ENCODE measurements at regions not wholly inside any gene's neighbourhood (a gene's known extent, or its start where the extent isn't known, plus 50 kb on each side); places are given as distances from the start of the nearest gene placed in this dataset.

- FAIRE-seq (no peak), DNase-seq (ENCODE audit: low read depth, low spot score) (no peak), ATAC-seq (no peak)
- Histone ChIP-seq H3K9ac (ENCODE audit: control insufficient read depth, insufficient read depth, low read length) (no peak overlapping the region), H3K27me3 (replicated peaks in 1 of 2; ENCODE audit: control insufficient read depth in 2 of 2, insufficient read depth in 2 of 2, low read length in 1 of 2) (no peaks in the 10 kb centered on the region; a peak in 2 of 4 replicates), H3K4me1 (ENCODE audit: control insufficient read depth, insufficient read depth, low read length) (no peaks in the 10 kb centered on the region), H3K27ac (ENCODE audit: control insufficient read depth, insufficient read depth) (no peak overlapping the region), H3K4me3 (no peak overlapping the region), H3K36me3 (ENCODE audit: control insufficient read depth in 2 of 2, insufficient read depth in 2 of 2, low read length in 1 of 2) (no peaks in the 10 kb centered on the region), H2AFZ (ENCODE audit: control insufficient read depth, low read depth, low read length) (no peak overlapping the region), H4K20me1 (ENCODE audit: control insufficient read depth, insufficient read depth) (no peaks in the 10 kb centered on the region), H3K9me3 (replicated peaks; ENCODE audit: control insufficient read depth, insufficient read depth, low read length) (no peaks in the 10 kb centered on the region), H3K79me2 (ENCODE audit: control insufficient read depth, insufficient read depth, low read length) (no peaks in the 10 kb centered on the region), H3K4me2 (ENCODE audit: control insufficient read depth, insufficient read depth) (no peak overlapping the region)
- no TSS peak for BruUV-seq (replicated peaks)
- RAD21 ChIA-PET (ENCODE audit: unreplicated experiment), result no interaction called here
- no peak for TF ChIP-seq MEF2B (IDR thresholded peaks at IDR 0.05; ENCODE audit: partially characterized antibody, poor library complexity, severe bottlenecking)
- TF ChIP-seq, protein P1, sequence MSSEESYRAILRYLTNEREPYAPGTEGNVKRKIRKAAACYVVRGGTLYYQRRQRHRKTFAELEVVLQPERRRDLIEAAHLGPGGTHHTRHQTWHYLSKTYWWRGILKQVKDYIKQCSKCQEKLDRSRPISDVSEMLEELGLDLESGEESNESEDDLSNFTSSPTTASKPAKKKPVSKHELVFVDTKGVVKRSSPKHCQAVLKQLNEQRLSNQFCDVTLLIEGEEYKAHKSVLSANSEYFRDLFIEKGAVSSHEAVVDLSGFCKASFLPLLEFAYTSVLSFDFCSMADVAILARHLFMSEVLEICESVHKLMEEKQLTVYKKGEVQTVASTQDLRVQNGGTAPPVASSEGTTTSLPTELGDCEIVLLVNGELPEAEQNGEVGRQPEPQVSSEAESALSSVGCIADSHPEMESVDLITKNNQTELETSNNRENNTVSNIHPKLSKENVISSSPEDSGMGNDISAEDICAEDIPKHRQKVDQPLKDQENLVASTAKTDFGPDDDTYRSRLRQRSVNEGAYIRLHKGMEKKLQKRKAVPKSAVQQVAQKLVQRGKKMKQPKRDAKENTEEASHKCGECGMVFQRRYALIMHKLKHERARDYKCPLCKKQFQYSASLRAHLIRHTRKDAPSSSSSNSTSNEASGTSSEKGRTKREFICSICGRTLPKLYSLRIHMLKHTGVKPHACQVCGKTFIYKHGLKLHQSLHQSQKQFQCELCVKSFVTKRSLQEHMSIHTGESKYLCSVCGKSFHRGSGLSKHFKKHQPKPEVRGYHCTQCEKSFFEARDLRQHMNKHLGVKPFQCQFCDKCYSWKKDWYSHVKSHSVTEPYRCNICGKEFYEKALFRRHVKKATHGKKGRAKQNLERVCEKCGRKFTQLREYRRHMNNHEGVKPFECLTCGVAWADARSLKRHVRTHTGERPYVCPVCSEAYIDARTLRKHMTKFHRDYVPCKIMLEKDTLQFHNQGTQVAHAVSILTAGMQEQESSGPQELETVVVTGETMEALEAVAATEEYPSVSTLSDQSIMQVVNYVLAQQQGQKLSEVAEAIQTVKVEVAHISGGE (CRISPR knock-in tag; IDR thresholded peaks at IDR 0.05), result no peak
- TF ChIP-seq, protein P2, sequence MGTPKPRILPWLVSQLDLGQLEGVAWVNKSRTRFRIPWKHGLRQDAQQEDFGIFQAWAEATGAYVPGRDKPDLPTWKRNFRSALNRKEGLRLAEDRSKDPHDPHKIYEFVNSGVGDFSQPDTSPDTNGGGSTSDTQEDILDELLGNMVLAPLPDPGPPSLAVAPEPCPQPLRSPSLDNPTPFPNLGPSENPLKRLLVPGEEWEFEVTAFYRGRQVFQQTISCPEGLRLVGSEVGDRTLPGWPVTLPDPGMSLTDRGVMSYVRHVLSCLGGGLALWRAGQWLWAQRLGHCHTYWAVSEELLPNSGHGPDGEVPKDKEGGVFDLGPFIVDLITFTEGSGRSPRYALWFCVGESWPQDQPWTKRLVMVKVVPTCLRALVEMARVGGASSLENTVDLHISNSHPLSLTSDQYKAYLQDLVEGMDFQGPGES (IDR thresholded peaks at IDR 0.05), result no peak
- no peak for TF ChIP-seq MEF2A (IDR thresholded peaks at IDR 0.05; ENCODE audit: insufficient read depth, low read depth, low read length)
- no peak for TF ChIP-seq BMI1 (IDR thresholded peaks at IDR 0.05; ENCODE audit: borderline replicate concordance)
- TF ChIP-seq WRNIP1 (IDR thresholded peaks at IDR 0.05; ENCODE audit: borderline replicate concordance, low read depth, low read length), result no peak
- CTCF ChIA-PET, result no interaction called here
- WGBS (ENCODE audit: insufficient coverage, insufficient replicate concordance, low lambda C conversion rate, missing lambda C conversion rate), result 0% methylated on average over 1 of the region's 1 CpG
- SMC1A ChIA-PET (ENCODE audit: uncharacterized antibody, unreplicated experiment), result no interaction called here
- POLR2A ChIA-PET, result no interaction called here
- in situ Hi-C loops (cut with MboI), result no loop called here
- intact Hi-C loops (cut with micrococcal nuclease; ENCODE audit: unreplicated experiment), result no loop called here
These were observed 108.3 kb upstream of the CPSF6 start for GRCh38 chr12:69131077-69131476.
